ENCODE measurements at regions not wholly inside any gene's neighbourhood (a gene's known extent, or its start where the extent isn't known, plus 50 kb on each side); places are given as distances from the start of the nearest gene placed in this dataset.

- TF ChIP-seq CTCF (conservative IDR thresholded peaks at IDR 0.05 in 1 of 2, IDR thresholded peaks at IDR 0.05 in 1 of 2; ENCODE audit: extremely low read depth in 1 of 2, insufficient read depth in 1 of 2, low read depth in 1 of 2, low read length in 2 of 2), result no peak
- no peak for TF ChIP-seq EZH2 (IDR thresholded peaks at IDR 0.05; ENCODE audit: borderline replicate concordance, low read length)
These were observed 70.7 kb upstream of the RPS6KA6 start for GRCh38 chrX:84258708-84259107.

Measured in mammary epithelial cell (primary cell).